GM23338 (cell line): ENCODE measurements at regions not wholly inside any gene's neighbourhood (a gene's known extent, or its start where the extent isn't known, plus 50 kb on each side); places are given as distances from the start of the nearest gene placed in this dataset.

Experiments
- ATAC-seq: fragments of 200-7000 bp; cut with Tn5 transposase; 3 replicates; pipeline ENCODE4 v1.9.1; 2020
- DNase-seq: peaks from one replicate; pipeline ENCODE4 v3.0.0-alpha.2; 2015; ENCODE audit warnings: low spot score
- H2AFZ ChIP-seq: fragments of 200-600 bp; sonication (generic); 2 replicates; pipeline ENCODE4 v1.8.0; 2016; ENCODE audit warnings: antibody characterized with exemption, mild to moderate bottlenecking, moderate library complexity
- H3F3A ChIP-seq: fragments of 200-600 bp; sonication (generic); replicated peaks from 2 replicates; pipeline ENCODE4 v1.8.0; 2017; ENCODE audit warnings: antibody characterized with exemption, mixed run types, low read depth
- H3K27ac ChIP-seq: fragments of 200-600 bp; sonication (generic); 2 replicates; pipeline ENCODE4 v1.6.1; 2016; ENCODE audit warnings: low read depth
- H3K27me3 ChIP-seq: fragments of 200-600 bp; sonication (generic); 2 replicates; pipeline ENCODE4 v1.8.0; 2016; ENCODE audit warnings: mild to moderate bottlenecking, mixed run types, moderate library complexity; ENCODE audit not compliant: insufficient read depth
- H3K36me3 ChIP-seq: fragments of 200-600 bp; sonication (generic); 2 replicates; pipeline ENCODE4 v1.8.0; 2016; ENCODE audit warnings: mild to moderate bottlenecking; ENCODE audit not compliant: insufficient read depth
- H3K4me1 ChIP-seq: fragments of 200-600 bp; sonication (generic); 2 replicates; pipeline ENCODE4 v1.8.0; 2016; ENCODE audit warnings: mild to moderate bottlenecking, moderate library complexity; ENCODE audit not compliant: insufficient read depth
- H3K4me2 ChIP-seq: fragments of 200-600 bp; sonication (generic); 2 replicates; pipeline ENCODE4 v1.7.1; 2017; ENCODE audit warnings: mixed run types
- H3K4me3 ChIP-seq: fragments of 200-600 bp; sonication (generic); 2 replicates; pipeline ENCODE4 v1.6.1; 2016; ENCODE audit warnings: mixed run types
- H3K79me2 ChIP-seq: fragments of 200-600 bp; sonication (generic); replicated peaks from 2 replicates; pipeline ENCODE4 v1.8.0; 2017; ENCODE audit warnings: mild to moderate bottlenecking; ENCODE audit not compliant: insufficient read depth
- H3K9me2 ChIP-seq: fragments of 200-600 bp; sonication (generic); 2 replicates; pipeline ENCODE4 v1.8.0; 2017; ENCODE audit not compliant: insufficient read depth
- H4K20me1 ChIP-seq: fragments of 200-600 bp; sonication (generic); replicated peaks from 2 replicates; pipeline ENCODE4 v1.8.0; 2017; ENCODE audit warnings: mild to moderate bottlenecking; ENCODE audit not compliant: insufficient read depth
- H3K27ac Mint-ChIP-seq: 2 replicates; pipeline ENCODE4 v1.8.0; 2020; ENCODE audit warnings: inconsistent platforms, mild to moderate bottlenecking, moderate library complexity, mixed read lengths
- H3K27me3 Mint-ChIP-seq: 3 replicates; pipeline ENCODE4 v1.8.0; 2022; ENCODE audit warnings: low read depth, mild to moderate bottlenecking, moderate library complexity, mixed read lengths, inconsistent platforms; ENCODE audit not compliant: insufficient read depth, poor library complexity
- H3K36me3 Mint-ChIP-seq: 3 replicates; pipeline ENCODE4 v1.8.0; 2021; ENCODE audit warnings: low read depth, mild to moderate bottlenecking, inconsistent platforms, moderate library complexity, mixed read lengths
- H3K4me1 Mint-ChIP-seq: 3 replicates; pipeline ENCODE4 v1.8.0; 2020; ENCODE audit warnings: mild to moderate bottlenecking, inconsistent platforms, mixed read lengths
- H3K4me3 Mint-ChIP-seq: 3 replicates; pipeline ENCODE4 v1.8.0; 2021; ENCODE audit warnings: moderate library complexity, mild to moderate bottlenecking, inconsistent platforms, mixed read lengths
- H3K9me3 Mint-ChIP-seq: 3 replicates; pipeline ENCODE4 v1.8.0; 2020; ENCODE audit warnings: moderate library complexity, mild to moderate bottlenecking, inconsistent platforms, mixed read lengths
- CREB1 ChIP-seq: fragments of 250-450 bp; sonication (Bioruptor Pico); IDR thresholded peaks from 2 replicates; pipeline ENCODE4 v1.5.0; 2020; ENCODE audit warnings: low read depth, mild to moderate bottlenecking, moderate library complexity
- CTCF ChIP-seq, 2 experiments: fragments of 200-600 bp in 1 of 2; sonication (generic) in 1 of 2; conservative IDR thresholded peaks; 2 replicates each; pipeline versions ENCODE4 v1.5.1 to v1.6.1; 2016 to 2017; ENCODE audit warnings: antibody characterized with exemption in 2 of 2, low read depth in 2 of 2, mild to moderate bottlenecking in 2 of 2, moderate library complexity in 1 of 2
- ETS1 ChIP-seq: IDR thresholded peaks from 2 replicates; pipeline ENCODE4 v1.6.1; 2016; ENCODE audit warnings: antibody characterized with exemption
- EZH2 ChIP-seq: fragments of 200-600 bp; sonication (generic); IDR thresholded peaks from one replicate; pipeline ENCODE4 v1.8.0; 2017; ENCODE audit warnings: antibody characterized with exemption, mild to moderate bottlenecking, low read depth; ENCODE audit not compliant: unreplicated experiment
- EZH2phosphoT487 ChIP-seq: fragments of 200-600 bp; sonication (generic); IDR thresholded peaks from one replicate; pipeline ENCODE4 v1.8.1; 2018; ENCODE audit warnings: antibody characterized with exemption; ENCODE audit not compliant: unreplicated experiment
- JUNB ChIP-seq: IDR thresholded peaks from one replicate; pipeline ENCODE4 v1.6.1; 2016; ENCODE audit warnings: antibody characterized with exemption; ENCODE audit not compliant: unreplicated experiment
- NANOG ChIP-seq: IDR thresholded peaks from 2 replicates; pipeline ENCODE4 v1.6.1; 2016; ENCODE audit warnings: antibody characterized with exemption, borderline replicate concordance
- POLR2AphosphoS5 ChIP-seq: IDR thresholded peaks from 2 replicates; pipeline ENCODE4 v1.6.1; 2016; ENCODE audit warnings: antibody characterized with exemption, low read depth
- REST ChIP-seq: IDR thresholded peaks from one replicate; pipeline ENCODE4 v1.6.1; 2018; ENCODE audit warnings: antibody characterized with exemption; ENCODE audit not compliant: unreplicated experiment
- STAT1 ChIP-seq: IDR thresholded peaks from one replicate; pipeline ENCODE4 v1.6.1; 2016; ENCODE audit warnings: antibody characterized with exemption; ENCODE audit not compliant: unreplicated experiment
- ZNF114 ChIP-seq: fragments of 250-450 bp; sonication (Bioruptor Pico); IDR thresholded peaks from 2 replicates; pipeline ENCODE4 v1.5.0; 2020; ENCODE audit warnings: mild to moderate bottlenecking, moderate library complexity
- ZNF331 ChIP-seq: fragments of 250-450 bp; sonication (Bioruptor Pico); IDR thresholded peaks from 2 replicates; pipeline ENCODE4 v1.5.0; 2020; ENCODE audit warnings: low read depth, mild to moderate bottlenecking, moderate library complexity
- ZNF462 ChIP-seq: fragments of 250-450 bp; sonication (Bioruptor Pico); IDR thresholded peaks from 2 replicates; pipeline ENCODE4 v1.5.0; 2020; ENCODE audit warnings: mild to moderate bottlenecking, moderate library complexity

GRCh38 chr2:12256206-12256605 lies 460.5 kb upstream of the TRIB2 start (continued):
- TF ChIP-seq ZNF462 (CRISPR knock-in tag) (no peak), POLR2AphosphoS5 (no peak)

- H3K9me2 ChIP-seq = no peaks in the 10 kb centered on the region
- ATAC-seq (no peak), DNase-seq (no peak)
- H3K79me2 ChIP-seq = no peaks in the 10 kb centered on the region
- Mint-ChIP-seq H3K36me3 (no peaks in the 10 kb centered on the region), H3K27ac (no peak overlapping the region), H3K4me3 (no peak overlapping the region), H3K4me1 (peaks cover 26% of the 10 kb centered on the region), H3K27me3 (no peaks in the 10 kb centered on the region), H3K9me3 (no peaks in the 10 kb centered on the region; the same call in 1 of the 3 replicates)
- no peaks in the 10 kb centered on the region for H3K36me3 ChIP-seq
- H3K4me1 ChIP-seq = peaks cover 28% of the 10 kb centered on the region
- H4K20me1 ChIP-seq = no peaks in the 10 kb centered on the region
- H3K27ac ChIP-seq = no peak overlapping the region
- TF ChIP-seq ETS1 (no peak), REST (no peak), CREB1 (CRISPR knock-in tag) (no peak), CTCF (conservative IDR thresholded peaks at IDR 0.05; ENCODE audit: low read depth in 2 of 2) (no peak), POLR2AphosphoS5 (no peak), NANOG (no peak), ZNF331 (CRISPR knock-in tag) (no peak), EZH2 (no peak), EZH2phosphoT487 (no peak), JUNB (no peak), ZNF114 (CRISPR knock-in tag) (no peak), STAT1 (no peak)
- H3K27me3 ChIP-seq = no peaks in the 10 kb centered on the region
- no peak overlapping the region; the same call in 1 of the 2 replicates for H2AFZ ChIP-seq
- no peaks in the 10 kb centered on the region for H3F3A ChIP-seq
- H3K4me2 ChIP-seq = no peak overlapping the region
- H3K4me3 ChIP-seq = no peak overlapping the region
Measured at GRCh38 chr2:12257476-12257875, 459.3 kb upstream of the TRIB2 start.
